Loucy (cell line): ENCODE measurements at regions not wholly inside any gene's neighbourhood (a gene's known extent, or its start where the extent isn't known, plus 50 kb on each side); places are given as distances from the start of the nearest gene placed in this dataset.

Experiments
- H2AFZ ChIP-seq: fragments of 200-600 bp; sonication (generic); 2 replicates; pipeline ENCODE4 v1.6.0; 2016; ENCODE audit warnings: antibody characterized with exemption, mild to moderate bottlenecking, low read length, moderate library complexity
- H3F3A ChIP-seq: fragments of 200-600 bp; 2 replicates; pipeline ENCODE4 v1.6.0; 2016; ENCODE audit warnings: antibody characterized with exemption, low read depth, mild to moderate bottlenecking
- H3K27me3 ChIP-seq: fragments of 200-600 bp; sonication (generic); 2 replicates; pipeline ENCODE4 v1.6.1; 2014; ENCODE audit warnings: low read length, mild to moderate bottlenecking; ENCODE audit not compliant: insufficient read depth, poor library complexity, severe bottlenecking
- H3K36me3 ChIP-seq: fragments of 200-600 bp; sonication (generic); 2 replicates; pipeline ENCODE4 v1.6.1; 2016; ENCODE audit warnings: low read length; ENCODE audit not compliant: insufficient read depth
- H3K4me1 ChIP-seq: fragments of 200-600 bp; sonication (generic); 2 replicates; pipeline ENCODE4 v1.5.1; 2014; ENCODE audit warnings: low read length, mild to moderate bottlenecking; ENCODE audit not compliant: insufficient read depth, poor library complexity, severe bottlenecking
- H3K4me2 ChIP-seq: fragments of 200-600 bp; sonication (generic); 2 replicates; pipeline ENCODE4 v1.6.0; 2014; ENCODE audit warnings: antibody characterized with exemption, low read length, low read depth, mild to moderate bottlenecking; ENCODE audit not compliant: poor library complexity, severe bottlenecking
- H3K4me3 ChIP-seq: fragments of 200-600 bp; sonication (generic); 2 replicates; pipeline ENCODE4 v1.5.1; 2014; ENCODE audit warnings: low read length, mild to moderate bottlenecking, mixed read lengths; ENCODE audit not compliant: poor library complexity, severe bottlenecking
- H3K79me2 ChIP-seq: fragments of 200-600 bp; sonication (generic); 2 replicates; pipeline ENCODE4 v1.6.1; 2014; ENCODE audit warnings: low read length; ENCODE audit not compliant: insufficient read depth
- H3K9ac ChIP-seq: fragments of 200-600 bp; sonication (generic); 2 replicates; pipeline ENCODE4 v1.6.0; 2014; ENCODE audit warnings: mild to moderate bottlenecking, low read depth, low read length, moderate library complexity; ENCODE audit not compliant: poor library complexity, severe bottlenecking
- H3K9me2 ChIP-seq: fragments of 200-600 bp; sonication (generic); replicated peaks from 2 replicates; pipeline ENCODE4 v1.6.1; 2016; ENCODE audit warnings: low read depth, low read length, mixed read lengths
- H3K9me3 ChIP-seq: fragments of 200-600 bp; sonication (generic); 2 replicates; pipeline ENCODE4 v1.6.1; 2014; ENCODE audit warnings: mild to moderate bottlenecking, antibody characterized with exemption, low read length, low read depth; ENCODE audit not compliant: insufficient read depth
- H4K20me1 ChIP-seq: fragments of 200-600 bp; sonication (generic); 2 replicates; pipeline ENCODE4 v1.6.0; 2014; ENCODE audit warnings: antibody characterized with exemption, low read length, mild to moderate bottlenecking; ENCODE audit not compliant: insufficient read depth, poor library complexity, severe bottlenecking
- CTCF ChIP-seq: fragments of 200-600 bp; sonication (generic); conservative IDR thresholded peaks from 2 replicates; pipeline ENCODE4 v1.5.1; 2014; ENCODE audit warnings: mild to moderate bottlenecking, antibody characterized with exemption, low read length
- EZH2phosphoT487 ChIP-seq: fragments of 200-600 bp; IDR thresholded peaks from 2 replicates; pipeline ENCODE4 v1.6.1; 2018; ENCODE audit warnings: antibody characterized with exemption, mild to moderate bottlenecking, moderate library complexity, borderline replicate concordance

GRCh38 chr13:40366119-40366518 is 300.3 kb downstream of the FOXO1 start:
- H4K20me1 ChIP-seq: no peaks in the 10 kb centered on the region
- H3F3A ChIP-seq: no peaks in the 10 kb centered on the region
- no peaks in the 10 kb centered on the region for H3K9me3 ChIP-seq
- no peaks in the 10 kb centered on the region for H3K4me1 ChIP-seq
- no peak overlapping the region for H3K9ac ChIP-seq
- H3K4me2 ChIP-seq: no peak overlapping the region
- no peaks in the 10 kb centered on the region for H3K9me2 ChIP-seq
- H3K79me2 ChIP-seq: no peaks in the 10 kb centered on the region
- H2AFZ ChIP-seq: no peak overlapping the region
- H3K27me3 ChIP-seq: no peaks in the 10 kb centered on the region
- H3K4me3 ChIP-seq: no peak overlapping the region
- no peaks in the 10 kb centered on the region for H3K36me3 ChIP-seq
- TF ChIP-seq CTCF (no peak), EZH2phosphoT487 (no peak)

- TF ChIP-seq CTCF: no peak
- TF ChIP-seq EZH2phosphoT487: no peak
- Histone ChIP-seq H3K4me1 (no peaks in the 10 kb centered on the region), H3K27me3 (no peaks in the 10 kb centered on the region), H3K9me2 (no peaks in the 10 kb centered on the region), H3K4me2 (no peak overlapping the region), H3K9ac (no peak overlapping the region), H2AFZ (no peak overlapping the region), H3K9me3 (no peaks in the 10 kb centered on the region), H3K79me2 (no peaks in the 10 kb centered on the region), H3K36me3 (no peaks in the 10 kb centered on the region), H4K20me1 (no peaks in the 10 kb centered on the region), H3K4me3 (no peak overlapping the region), H3F3A (no peaks in the 10 kb centered on the region)
Observed at GRCh38 chr13:40368127-40368891, 298.1 kb downstream of the FOXO1 start.

- no peak overlapping the region for H3K9ac ChIP-seq
- no peaks in the 10 kb centered on the region for H3K9me2 ChIP-seq
- H3F3A ChIP-seq: no peaks in the 10 kb centered on the region
- H3K79me2 ChIP-seq: no peaks in the 10 kb centered on the region
- H3K4me2 ChIP-seq: no peak overlapping the region
- no peaks in the 10 kb centered on the region for H4K20me1 ChIP-seq
- H3K36me3 ChIP-seq: no peaks in the 10 kb centered on the region
- H3K4me1 ChIP-seq: no peaks in the 10 kb centered on the region
- no peak overlapping the region for H2AFZ ChIP-seq
- no peak for TF ChIP-seq CTCF
- no peak for TF ChIP-seq EZH2phosphoT487
- H3K27me3 ChIP-seq: no peaks in the 10 kb centered on the region
- H3K4me3 ChIP-seq: no peak overlapping the region
- H3K9me3 ChIP-seq: no peaks in the 10 kb centered on the region
Observed at GRCh38 chr13:40370661-40371060, 295.8 kb downstream of the FOXO1 start.
